ENCODE measurements at regions not wholly inside any gene's neighbourhood (a gene's known extent, or its start where the extent isn't known, plus 50 kb on each side); places are given as distances from the start of the nearest gene placed in this dataset.

DNA sequence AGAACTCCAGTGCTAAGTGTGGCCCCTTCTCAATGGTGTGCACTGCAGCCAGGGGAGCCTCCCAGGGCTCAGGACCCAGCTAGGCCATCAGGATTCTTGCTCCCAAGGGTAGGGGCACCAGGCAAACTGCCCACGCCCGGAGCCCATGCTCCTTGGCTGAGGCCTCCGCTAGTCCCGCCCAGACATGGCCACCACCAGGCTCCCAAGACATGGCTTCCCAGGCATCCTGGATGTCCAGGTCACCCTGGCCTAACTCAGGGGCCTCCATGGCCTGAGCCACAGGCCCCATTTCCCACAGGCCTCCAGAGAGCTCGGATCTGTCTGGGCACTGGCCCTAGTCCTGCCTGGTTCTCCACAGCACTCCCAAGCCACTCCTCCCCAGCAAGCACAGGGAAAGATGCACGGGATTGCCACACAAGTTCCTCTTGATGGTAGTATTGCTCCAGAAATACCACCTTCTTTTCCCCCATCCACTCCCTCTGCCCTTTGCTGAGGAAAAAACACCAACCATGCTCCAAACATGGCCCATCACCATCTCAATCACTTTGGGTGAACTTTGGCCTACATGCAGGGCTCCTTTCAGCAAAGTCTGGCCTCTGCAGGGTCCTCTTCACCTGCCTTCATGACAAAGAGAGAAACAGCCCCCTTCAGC lies 274.7 kb upstream of the AGTR2 start:
- TF ChIP-seq NANOG (IDR thresholded peaks at IDR 0.05; ENCODE audit: borderline replicate concordance): no peak
- TF ChIP-seq POLR2AphosphoS5 (IDR thresholded peaks at IDR 0.05; ENCODE audit: low read depth): 0 out of 2 replicates have a peak, but pooled peaks have one; percentile 10
- TF ChIP-seq EZH2 (IDR thresholded peaks at IDR 0.05; ENCODE audit: low read depth, unreplicated experiment): no peak
- TF ChIP-seq, protein P1, sequence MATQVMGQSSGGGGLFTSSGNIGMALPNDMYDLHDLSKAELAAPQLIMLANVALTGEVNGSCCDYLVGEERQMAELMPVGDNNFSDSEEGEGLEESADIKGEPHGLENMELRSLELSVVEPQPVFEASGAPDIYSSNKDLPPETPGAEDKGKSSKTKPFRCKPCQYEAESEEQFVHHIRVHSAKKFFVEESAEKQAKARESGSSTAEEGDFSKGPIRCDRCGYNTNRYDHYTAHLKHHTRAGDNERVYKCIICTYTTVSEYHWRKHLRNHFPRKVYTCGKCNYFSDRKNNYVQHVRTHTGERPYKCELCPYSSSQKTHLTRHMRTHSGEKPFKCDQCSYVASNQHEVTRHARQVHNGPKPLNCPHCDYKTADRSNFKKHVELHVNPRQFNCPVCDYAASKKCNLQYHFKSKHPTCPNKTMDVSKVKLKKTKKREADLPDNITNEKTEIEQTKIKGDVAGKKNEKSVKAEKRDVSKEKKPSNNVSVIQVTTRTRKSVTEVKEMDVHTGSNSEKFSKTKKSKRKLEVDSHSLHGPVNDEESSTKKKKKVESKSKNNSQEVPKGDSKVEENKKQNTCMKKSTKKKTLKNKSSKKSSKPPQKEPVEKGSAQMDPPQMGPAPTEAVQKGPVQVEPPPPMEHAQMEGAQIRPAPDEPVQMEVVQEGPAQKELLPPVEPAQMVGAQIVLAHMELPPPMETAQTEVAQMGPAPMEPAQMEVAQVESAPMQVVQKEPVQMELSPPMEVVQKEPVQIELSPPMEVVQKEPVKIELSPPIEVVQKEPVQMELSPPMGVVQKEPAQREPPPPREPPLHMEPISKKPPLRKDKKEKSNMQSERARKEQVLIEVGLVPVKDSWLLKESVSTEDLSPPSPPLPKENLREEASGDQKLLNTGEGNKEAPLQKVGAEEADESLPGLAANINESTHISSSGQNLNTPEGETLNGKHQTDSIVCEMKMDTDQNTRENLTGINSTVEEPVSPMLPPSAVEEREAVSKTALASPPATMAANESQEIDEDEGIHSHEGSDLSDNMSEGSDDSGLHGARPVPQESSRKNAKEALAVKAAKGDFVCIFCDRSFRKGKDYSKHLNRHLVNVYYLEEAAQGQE (IDR thresholded peaks at IDR 0.05; ENCODE audit: unreplicated experiment): no peak
- no peak for TF ChIP-seq ZNF114 (CRISPR knock-in tag; IDR thresholded peaks at IDR 0.05)
- TF ChIP-seq ETS1 (IDR thresholded peaks at IDR 0.05): no peak
- no peak for TF ChIP-seq JUNB (IDR thresholded peaks at IDR 0.05; ENCODE audit: unreplicated experiment)
- no peak for ATAC-seq
- Histone ChIP-seq H4K20me1 (replicated peaks; ENCODE audit: insufficient read depth) (peaks cover 4% of the 10 kb centered on the region; the same call in 1 of the 2 replicates), H3K27ac (ENCODE audit: low read depth) (no peak overlapping the region), H3K79me2 (replicated peaks; ENCODE audit: insufficient read depth) (no peaks in the 10 kb centered on the region), H3K36me3 (ENCODE audit: insufficient read depth) (no peaks in the 10 kb centered on the region), H3F3A (replicated peaks; ENCODE audit: low read depth) (0 out of 2 replicates have a peak, but pooled peaks cover 2% of the 10 kb centered on the region), H3K9me2 (ENCODE audit: insufficient read depth) (no peaks in the 10 kb centered on the region), H2AFZ (no peak overlapping the region), H3K4me3 (no peak overlapping the region), H3K4me1 (ENCODE audit: insufficient read depth) (no peaks in the 10 kb centered on the region), H3K27me3 (ENCODE audit: insufficient read depth) (no peaks in the 10 kb centered on the region), H3K4me2 (no peak overlapping the region)
- peaks cover 21% of the 10 kb centered on the region for H3K4me1 Mint-ChIP-seq
- H3K4me3 Mint-ChIP-seq: no peak overlapping the region
- no peak for DNase-seq (ENCODE audit: low spot score)
- no peak overlapping the region for H3K27ac Mint-ChIP-seq
- peaks cover 29% of the 10 kb centered on the region for H3K27me3 Mint-ChIP-seq (ENCODE audit: insufficient read depth, low read depth, poor library complexity)
- peaks cover 52% of the 10 kb centered on the region for H3K36me3 Mint-ChIP-seq (ENCODE audit: low read depth)
- no peaks in the 10 kb centered on the region; the same call in 2 of the 3 replicates for H3K9me3 Mint-ChIP-seq

DNA sequence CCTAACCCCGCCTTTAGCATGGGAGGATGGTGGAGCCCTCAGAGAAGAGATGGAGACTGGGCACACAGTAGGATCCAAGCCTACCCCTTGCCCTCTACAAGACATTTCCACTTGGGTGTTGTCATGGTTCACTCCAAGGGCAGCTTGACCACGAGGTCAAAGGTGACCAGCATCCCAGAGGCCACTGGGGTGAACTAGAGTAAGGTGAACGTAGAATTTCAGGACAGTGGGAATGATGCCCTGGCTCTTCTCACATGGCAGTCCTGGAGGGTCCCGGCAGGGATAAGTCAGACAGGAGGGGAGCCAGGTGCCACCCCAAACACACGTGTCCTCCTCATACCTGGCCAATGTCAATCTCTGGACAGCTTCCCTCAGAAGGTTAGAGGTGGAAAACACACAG lies 274.2 kb upstream of the AGTR2 start:
- no peak overlapping the region for H3K4me3 ChIP-seq
- H3K4me2 ChIP-seq: no peak overlapping the region
- peaks cover 28% of the 10 kb centered on the region for H3K27me3 Mint-ChIP-seq (ENCODE audit: insufficient read depth, low read depth, poor library complexity)
- 0 out of 2 replicates have a peak, but pooled peaks cover 2% of the 10 kb centered on the region for H3F3A ChIP-seq (replicated peaks; ENCODE audit: low read depth)
- peaks cover 52% of the 10 kb centered on the region for H3K36me3 Mint-ChIP-seq (ENCODE audit: low read depth)
- DNase-seq (ENCODE audit: low spot score): no peak
- H3K27ac ChIP-seq (ENCODE audit: low read depth): no peak overlapping the region
- peaks cover 21% of the 10 kb centered on the region for H3K4me1 Mint-ChIP-seq
- no peaks in the 10 kb centered on the region for H3K27me3 ChIP-seq (ENCODE audit: insufficient read depth)
- H3K4me3 Mint-ChIP-seq: no peak overlapping the region
- no peak for ATAC-seq
- peaks cover 4% of the 10 kb centered on the region; the same call in 1 of the 2 replicates for H4K20me1 ChIP-seq (replicated peaks; ENCODE audit: insufficient read depth)
- H3K9me3 Mint-ChIP-seq: no peaks in the 10 kb centered on the region; the same call in 2 of the 3 replicates
- H3K4me1 ChIP-seq (ENCODE audit: insufficient read depth): no peaks in the 10 kb centered on the region
- no peak overlapping the region for H2AFZ ChIP-seq
- H3K9me2 ChIP-seq (ENCODE audit: insufficient read depth): no peaks in the 10 kb centered on the region
- no peak overlapping the region for H3K27ac Mint-ChIP-seq
- H3K36me3 ChIP-seq (ENCODE audit: insufficient read depth): no peaks in the 10 kb centered on the region
- no peaks in the 10 kb centered on the region for H3K79me2 ChIP-seq (replicated peaks; ENCODE audit: insufficient read depth)
- TF ChIP-seq, protein P1 (IDR thresholded peaks at IDR 0.05; ENCODE audit: unreplicated experiment): no peak

Measured in GM23338 (cell line).